ENCODE measurements at regions not wholly inside any gene's neighbourhood (a gene's known extent, or its start where the extent isn't known, plus 50 kb on each side); places are given as distances from the start of the nearest gene placed in this dataset.

- TF ChIP-seq CTCF (IDR thresholded peaks at IDR 0.05) (peak; percentile 51 to 79 (median 61)), POLR2A (IDR thresholded peaks at IDR 0.05) (no peak)
- H3K27me3 ChIP-seq: no peaks in the 10 kb centered on the region
- ATAC-seq (peak; percentile 72 to 82 (median 76)), DNase-seq (no peak)
- no peak overlapping the region for H3K4me3 ChIP-seq
- no peak overlapping the region for H3K27ac ChIP-seq
- no peaks in the 10 kb centered on the region for H3K9me3 ChIP-seq
- intact Hi-C loops (cut with DNase I): loop anchor here in 1 of 2 donors (10.0 kb wide), 1 partner anchor 670 kb away; no protein-coding TSS in a partner anchor
- no peaks in the 10 kb centered on the region for H3K36me3 ChIP-seq
- WGBS (ENCODE audit: insufficient coverage, low coverage, low lambda C conversion rate, missing lambda C conversion rate): 2% methylated on average over 2 of the region's 2 CpGs
- H3K4me1 ChIP-seq: no peaks in the 10 kb centered on the region
Observed at GRCh38 chr14:30214461-30215090, 286.9 kb upstream of the PRKD1 start.

DNA sequence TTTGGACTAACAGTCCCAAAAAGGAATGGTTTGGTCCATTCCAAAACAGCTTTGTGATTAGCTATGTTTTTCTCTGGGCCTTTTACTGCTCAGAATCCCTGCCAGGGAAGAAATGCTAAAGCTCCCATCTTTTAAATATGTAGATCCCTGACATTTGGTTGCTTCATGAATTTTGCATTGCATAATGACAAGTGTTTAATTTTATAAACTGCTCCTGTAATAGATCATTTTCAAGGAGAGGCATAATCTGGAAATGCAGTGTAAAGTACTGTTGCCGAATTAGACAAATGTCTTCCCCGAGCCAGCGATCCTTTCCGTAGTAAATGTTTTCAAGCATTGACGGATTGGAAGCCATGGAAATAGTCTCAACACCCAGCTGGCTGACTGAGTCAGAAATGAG is 291.3 kb upstream of the PRKD1 start:
- intact Hi-C loops (cut with DNase I): loop anchor here in 1 of 2 donors (10.0 kb wide), 1 partner anchor 674 kb away; no protein-coding TSS in a partner anchor
- WGBS (ENCODE audit: insufficient coverage, low coverage, low lambda C conversion rate, missing lambda C conversion rate): 87% methylated on average over 5 of the region's 5 CpGs
- DNase-seq: no peak
- TF ChIP-seq POLR2A (IDR thresholded peaks at IDR 0.05) (no peak), CTCF (IDR thresholded peaks at IDR 0.05) (no peak)
- peaks cover 0 to 8% (median 0%) of the 10 kb centered on the region in 4 donors for H3K4me1 ChIP-seq
- H3K27ac ChIP-seq: no peak overlapping the region
- no peaks in the 10 kb centered on the region for H3K9me3 ChIP-seq
- no peaks in the 10 kb centered on the region for H3K36me3 ChIP-seq
- no peaks in the 10 kb centered on the region for H3K27me3 ChIP-seq
- no peak for ATAC-seq
- no peak overlapping the region for H3K4me3 ChIP-seq

DNA sequence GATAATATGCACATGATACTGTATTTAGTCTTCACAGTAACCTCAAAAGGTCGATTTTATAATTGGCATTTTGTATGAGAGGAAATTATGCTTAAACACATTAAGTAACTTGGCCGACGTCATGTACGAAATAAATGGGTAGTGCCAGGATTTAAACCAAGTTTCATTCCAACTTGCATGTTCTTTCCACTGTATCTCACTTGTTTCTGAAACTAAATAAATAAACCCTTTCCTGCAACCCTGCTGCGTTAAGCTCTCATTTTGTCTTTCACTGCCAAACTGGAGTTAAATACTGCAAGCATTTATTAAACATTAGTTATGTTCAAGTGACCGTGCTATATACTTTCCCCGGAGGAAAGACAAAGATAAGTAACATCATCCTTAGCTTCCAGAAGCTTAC is 293.9 kb upstream of the PRKD1 start:
- DNase-seq (no peak), ATAC-seq (no peak)
- Histone ChIP-seq H3K27me3 (peaks cover 0 to 9% of the 10 kb centered on the region in 2 donors), H3K36me3 (no peaks in the 10 kb centered on the region), H3K4me1 (peaks cover 0 to 16% (median 0%) of the 10 kb centered on the region in 4 donors), H3K4me3 (no peak overlapping the region), H3K9me3 (no peaks in the 10 kb centered on the region), H3K27ac (no peak overlapping the region)
- WGBS (ENCODE audit: insufficient coverage, low coverage, low lambda C conversion rate, missing lambda C conversion rate): 57% methylated on average over 7 of the region's 7 CpGs
- intact Hi-C loops (cut with DNase I): no loop called here
- TF ChIP-seq POLR2A (IDR thresholded peaks at IDR 0.05): no peak
- no peak for TF ChIP-seq CTCF (IDR thresholded peaks at IDR 0.05)

- Histone ChIP-seq H3K27me3 (peaks cover 0 to 11% of the 10 kb centered on the region in 2 donors), H3K27ac (peak overlapping the region in 2 of 3 donors; percentile 39 to 44), H3K36me3 (no peaks in the 10 kb centered on the region), H3K4me3 (no peak overlapping the region), H3K4me1 (peaks cover 0 to 16% (median 0%) of the 10 kb centered on the region in 4 donors), H3K9me3 (no peaks in the 10 kb centered on the region)
- intact Hi-C loops (cut with DNase I): no loop called here
- DNase-seq (peak; percentile 81 to 93 (median 90)), ATAC-seq (peak; percentile 97 to 99 (median 98))
- TF ChIP-seq POLR2A (IDR thresholded peaks at IDR 0.05) (no peak), CTCF (IDR thresholded peaks at IDR 0.05) (no peak)
- WGBS (ENCODE audit: insufficient coverage, low coverage, low lambda C conversion rate, missing lambda C conversion rate): 22% methylated on average over 2 of the region's 2 CpGs
Observed at GRCh38 chr14:30223385-30223785, 295.7 kb upstream of the PRKD1 start.
